SK-N-MC (cell line): ENCODE measurements at regions not wholly inside any gene's neighbourhood (a gene's known extent, or its start where the extent isn't known, plus 50 kb on each side); places are given as distances from the start of the nearest gene placed in this dataset.

ENCODE experiments used
- EZH2 ChIP-seq: fragments of 200-600 bp; sonication (generic); IDR thresholded peaks from one replicate; pipeline ENCODE4 v1.6.1; 2017; ENCODE audit warnings: antibody characterized with exemption
- FOXP2 ChIP-seq: optimal IDR thresholded peaks from 2 replicates; pipeline ENCODE3; 2011; ENCODE audit warnings: mild to moderate bottlenecking, moderate library complexity; ENCODE audit not compliant: insufficient read depth; ENCODE audit errors: extremely low read length, control extremely low read depth
- POLR2AphosphoS5 ChIP-seq: IDR thresholded peaks from 2 replicates; pipeline ENCODE4 v1.6.1; 2012; ENCODE audit warnings: mild to moderate bottlenecking, low read depth, low read length, borderline replicate concordance

- TF ChIP-seq EZH2 (no peak), POLR2AphosphoS5 (no peak), FOXP2 (no peak)
These were observed 389.7 kb upstream of the NR3C2 start for GRCh38 chr4:148831945-148832344.
